Uterus (tissue), 3 donors: ENCODE measurements at regions not wholly inside any gene's neighbourhood (a gene's known extent, or its start where the extent isn't known, plus 50 kb on each side); places are given as distances from the start of the nearest gene placed in this dataset.

Experiments
- DNase-seq, 2 donors: peaks; one replicate each; pipeline ENCODE4 v3.0.0-alpha.2; 2019 to 2020
- H3K27ac ChIP-seq, 2 donors: fragments of 200-600 bp; sonication (generic); 1 replicate in 1 of 2; 2 replicates in 1 of 2; pipeline ENCODE4 v1.5.1; 2016 to 2018
- H3K27me3 ChIP-seq, 2 donors: fragments of 200-600 bp; sonication (generic); one replicate each; pipeline ENCODE4 v1.5.1; 2018 to 2019; ENCODE audit warnings: control low read depth in 1 of 2
- H3K36me3 ChIP-seq, 2 donors: fragments of 200-600 bp; sonication (generic); one replicate each; pipeline ENCODE4 v1.5.1; 2019; ENCODE audit warnings: control low read depth in 1 of 2
- H3K4me1 ChIP-seq, 2 donors: fragments of 200-600 bp; sonication (generic); one replicate each; pipeline ENCODE4 v1.5.1; 2018 to 2019; ENCODE audit warnings: control low read depth in 1 of 2
- H3K4me3 ChIP-seq, 2 donors: fragments of 200-600 bp; sonication (generic); 1 replicate in 1 of 2; 2 replicates in 1 of 2; pipeline ENCODE4 v1.5.1; 2018 to 2019; ENCODE audit warnings: mild to moderate bottlenecking in 1 of 2
- H3K9me3 ChIP-seq, 2 donors: fragments of 200-600 bp; sonication (generic); one replicate each; pipeline ENCODE4 v1.5.1; 2019; ENCODE audit warnings: control low read depth in 1 of 2
- POLR2A ChIP-seq, 2 donors: fragments of 450-650 bp; IDR thresholded peaks; one replicate each; pipeline ENCODE4 v1.6.1; 2016; ENCODE audit warnings: antibody characterized with exemption in 2 of 2, mild to moderate bottlenecking in 1 of 2, moderate library complexity in 1 of 2
- intact Hi-C: fragments of 100-400 bp; cut with DNase I; formaldehyde crosslinking; loops from one replicate; pipeline ENCODE4 v1.15.1; 2023; ENCODE audit warnings: low total_unique reads
- TF ChIP-seq, protein P1 (sequence below), 4 experiments: fragments of 200-600 bp in 2 of 4; fragments of 450-650 bp in 2 of 4; sonication (generic) in 2 of 4; IDR thresholded peaks; one replicate each; pipeline ENCODE4 v1.5.1; 2016 to 2019; ENCODE audit warnings: antibody characterized with exemption in 4 of 4, mild to moderate bottlenecking in 2 of 4, moderate library complexity in 1 of 4
- donor health status: DM: yes; HTN: yes; CAD: no.

DNA sequence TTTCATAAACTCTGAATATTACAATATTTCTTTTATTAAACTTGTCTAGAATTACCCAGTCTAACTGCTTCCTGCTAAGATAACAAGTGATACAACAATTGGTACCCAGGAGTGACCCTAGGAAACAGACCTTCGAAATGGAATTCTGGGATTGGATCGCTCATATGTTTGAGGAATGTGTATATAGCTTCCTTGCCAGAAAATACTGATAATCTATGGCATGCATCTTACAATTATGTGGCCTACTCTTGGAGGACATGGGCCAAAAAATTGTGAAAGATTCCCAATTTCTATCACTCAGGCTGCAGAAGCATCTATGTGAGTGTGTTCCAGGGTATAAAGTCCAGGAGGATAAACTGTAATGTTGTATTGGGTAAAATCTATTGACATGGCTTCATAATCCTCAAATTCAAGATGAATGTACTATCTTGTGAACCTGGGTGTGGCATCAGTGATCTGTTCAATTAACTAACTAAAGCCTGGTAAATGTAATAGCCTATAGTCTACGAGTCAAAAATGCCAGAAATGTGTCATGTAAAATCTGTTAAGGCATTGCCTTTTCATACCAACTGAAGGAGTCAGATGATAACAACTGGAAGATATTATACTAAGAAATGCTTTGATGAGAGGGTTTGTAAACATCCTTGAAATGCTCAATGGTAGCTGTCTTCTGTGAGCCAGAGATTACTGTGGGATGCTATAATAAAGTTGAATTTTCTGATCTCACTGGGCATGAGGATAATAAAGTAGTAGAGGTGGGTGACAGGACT is 1499.3 kb downstream of the PCDH7 start:
- H3K9me3 ChIP-seq, result no peaks in the 10 kb centered on the region
- intact Hi-C loops, result no loop called here
- no peaks in the 10 kb centered on the region for H3K27me3 ChIP-seq
- H3K36me3 ChIP-seq, result no peaks in the 10 kb centered on the region
- no peak for DNase-seq
- H3K27ac ChIP-seq, result no peak overlapping the region
- H3K4me3 ChIP-seq, result no peak overlapping the region
- no peak for TF ChIP-seq POLR2A (IDR thresholded peaks at IDR 0.05)
- TF ChIP-seq, protein P1, sequence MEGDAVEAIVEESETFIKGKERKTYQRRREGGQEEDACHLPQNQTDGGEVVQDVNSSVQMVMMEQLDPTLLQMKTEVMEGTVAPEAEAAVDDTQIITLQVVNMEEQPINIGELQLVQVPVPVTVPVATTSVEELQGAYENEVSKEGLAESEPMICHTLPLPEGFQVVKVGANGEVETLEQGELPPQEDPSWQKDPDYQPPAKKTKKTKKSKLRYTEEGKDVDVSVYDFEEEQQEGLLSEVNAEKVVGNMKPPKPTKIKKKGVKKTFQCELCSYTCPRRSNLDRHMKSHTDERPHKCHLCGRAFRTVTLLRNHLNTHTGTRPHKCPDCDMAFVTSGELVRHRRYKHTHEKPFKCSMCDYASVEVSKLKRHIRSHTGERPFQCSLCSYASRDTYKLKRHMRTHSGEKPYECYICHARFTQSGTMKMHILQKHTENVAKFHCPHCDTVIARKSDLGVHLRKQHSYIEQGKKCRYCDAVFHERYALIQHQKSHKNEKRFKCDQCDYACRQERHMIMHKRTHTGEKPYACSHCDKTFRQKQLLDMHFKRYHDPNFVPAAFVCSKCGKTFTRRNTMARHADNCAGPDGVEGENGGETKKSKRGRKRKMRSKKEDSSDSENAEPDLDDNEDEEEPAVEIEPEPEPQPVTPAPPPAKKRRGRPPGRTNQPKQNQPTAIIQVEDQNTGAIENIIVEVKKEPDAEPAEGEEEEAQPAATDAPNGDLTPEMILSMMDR (IDR thresholded peaks at IDR 0.05), result no peak
- no peaks in the 10 kb centered on the region for H3K4me1 ChIP-seq

DNA sequence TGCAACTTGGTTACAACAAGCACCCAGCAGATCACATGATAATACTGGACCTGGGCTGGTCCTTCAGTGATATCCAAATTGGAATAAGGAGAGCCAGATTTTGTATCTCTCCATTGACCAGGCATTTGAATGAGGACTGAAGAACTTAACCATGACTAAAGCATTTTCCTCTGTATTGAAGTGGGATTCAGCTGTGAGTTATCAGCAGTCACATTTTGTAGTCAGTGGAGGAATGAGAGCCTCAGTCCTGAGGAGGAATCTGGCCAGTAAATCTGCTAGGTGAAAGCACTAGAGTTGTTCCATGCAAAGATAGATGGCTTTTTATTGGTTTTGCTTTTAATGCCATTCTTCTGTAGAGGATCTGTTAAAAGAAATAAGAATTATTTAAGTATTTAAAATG is 1506.0 kb downstream of the PCDH7 start:
- intact Hi-C loops, result no loop called here
- no peak overlapping the region for H3K4me3 ChIP-seq
- H3K4me1 ChIP-seq, result no peaks in the 10 kb centered on the region
- no peaks in the 10 kb centered on the region for H3K27me3 ChIP-seq
- no peaks in the 10 kb centered on the region for H3K9me3 ChIP-seq
- no peak for DNase-seq
- no peak overlapping the region for H3K27ac ChIP-seq
- no peaks in the 10 kb centered on the region for H3K36me3 ChIP-seq
- no peak for TF ChIP-seq POLR2A (IDR thresholded peaks at IDR 0.05)
- TF ChIP-seq, protein P1 (IDR thresholded peaks at IDR 0.05), result no peak

DNA sequence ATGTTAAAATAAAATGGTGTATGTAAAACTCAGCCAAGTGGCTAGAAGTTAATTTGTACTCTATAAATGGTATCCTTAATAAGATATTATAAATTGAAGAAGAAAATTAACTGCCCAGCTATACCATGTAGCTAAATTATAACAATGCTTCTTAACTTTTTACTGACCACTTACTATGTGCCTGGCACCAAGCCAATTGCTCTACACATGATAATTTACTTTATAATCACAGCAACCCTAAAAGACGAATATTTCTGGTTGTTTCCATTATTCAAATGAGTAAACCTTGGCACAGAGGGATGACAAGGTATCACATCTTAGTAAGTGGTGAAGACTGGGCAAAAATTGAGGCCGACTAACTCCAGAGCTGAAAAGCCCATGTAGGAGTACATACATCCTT is 1506.6 kb downstream of the PCDH7 start:
- no peaks in the 10 kb centered on the region for H3K9me3 ChIP-seq
- no peak overlapping the region for H3K4me3 ChIP-seq
- DNase-seq, result no peak
- no peaks in the 10 kb centered on the region for H3K4me1 ChIP-seq
- no peak overlapping the region for H3K27ac ChIP-seq
- TF ChIP-seq, protein P1 (IDR thresholded peaks at IDR 0.05), result no peak
- no peak for TF ChIP-seq POLR2A (IDR thresholded peaks at IDR 0.05)
- intact Hi-C loops, result no loop called here
- no peaks in the 10 kb centered on the region for H3K27me3 ChIP-seq
- no peaks in the 10 kb centered on the region for H3K36me3 ChIP-seq

DNA sequence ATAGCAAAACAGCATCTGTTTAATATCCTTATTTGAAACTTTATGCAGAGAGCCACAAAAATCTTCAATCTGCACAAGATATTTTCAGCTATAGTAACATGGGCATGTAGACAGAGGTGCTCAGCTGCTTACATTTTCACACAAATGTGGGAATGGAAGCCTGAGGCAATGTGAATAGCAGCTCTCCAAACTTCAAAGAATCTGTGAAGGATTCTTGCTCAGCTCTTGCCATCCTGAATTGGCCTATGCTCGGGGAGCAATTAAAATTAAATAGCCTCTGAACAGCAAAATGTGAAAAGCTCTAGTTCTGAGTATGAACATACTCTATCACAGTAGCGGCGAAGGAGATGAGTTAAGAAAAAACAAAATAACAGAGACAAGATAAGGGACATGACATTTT is 1523.8 kb downstream of the PCDH7 start:
- Histone ChIP-seq H3K27ac (no peak overlapping the region), H3K9me3 (no peaks in the 10 kb centered on the region), H3K27me3 (no peaks in the 10 kb centered on the region), H3K36me3 (no peaks in the 10 kb centered on the region), H3K4me3 (no peak overlapping the region), H3K4me1 (no peaks in the 10 kb centered on the region)
- no peak for DNase-seq
- intact Hi-C loops, result no loop called here
- TF ChIP-seq POLR2A (IDR thresholded peaks at IDR 0.05), result no peak
- TF ChIP-seq, protein P1 (IDR thresholded peaks at IDR 0.05), result no peak

DNA sequence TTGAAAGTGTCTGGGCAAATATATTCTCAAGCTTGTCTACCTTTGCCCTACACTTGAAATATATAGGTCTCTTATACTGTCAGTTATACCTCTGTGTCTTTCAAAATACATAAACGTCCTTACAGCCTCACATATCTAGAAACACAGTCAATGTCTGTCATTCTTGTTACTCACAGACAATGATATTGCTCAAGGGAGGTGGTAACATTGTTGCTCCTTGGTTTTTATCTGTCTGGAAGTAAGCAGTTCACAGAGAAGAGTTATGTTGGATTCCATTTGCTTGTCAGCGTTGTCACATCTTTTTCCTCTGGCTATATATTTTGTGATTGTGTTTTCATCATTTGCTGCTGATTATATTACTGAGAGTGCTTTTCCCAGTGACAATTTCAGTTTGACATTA is 1528.9 kb downstream of the PCDH7 start:
- intact Hi-C loops, result no loop called here
- Histone ChIP-seq H3K27ac (no peak overlapping the region), H3K9me3 (no peaks in the 10 kb centered on the region), H3K36me3 (no peaks in the 10 kb centered on the region), H3K27me3 (no peaks in the 10 kb centered on the region), H3K4me1 (no peaks in the 10 kb centered on the region), H3K4me3 (no peak overlapping the region)
- DNase-seq, result no peak
- TF ChIP-seq POLR2A (IDR thresholded peaks at IDR 0.05), result no peak
- TF ChIP-seq, protein P1 (IDR thresholded peaks at IDR 0.05), result no peak
